NCI-H128 (cell line): ENCODE measurements at regions not wholly inside any gene's neighbourhood (a gene's known extent, or its start where the extent isn't known, plus 50 kb on each side); places are given as distances from the start of the nearest gene placed in this dataset.
A peak's percentile ranks its signal among the peaks of the same experiment; 100 is the strongest.

ENCODE experiments used
- DNase-seq: peaks from one replicate; lab custom pipeline; 2025; ENCODE audit not compliant: unreplicated experiment; lab: John Stamatoyannopoulos, UW

GRCh38 chr4:127102361-127102760 lies 530.4 kb upstream of the INTU start:
- DNase-seq: no peak

- no peak for DNase-seq
Measured at GRCh38 chr4:127103681-127104115, 529.1 kb upstream of the INTU start.

DNA sequence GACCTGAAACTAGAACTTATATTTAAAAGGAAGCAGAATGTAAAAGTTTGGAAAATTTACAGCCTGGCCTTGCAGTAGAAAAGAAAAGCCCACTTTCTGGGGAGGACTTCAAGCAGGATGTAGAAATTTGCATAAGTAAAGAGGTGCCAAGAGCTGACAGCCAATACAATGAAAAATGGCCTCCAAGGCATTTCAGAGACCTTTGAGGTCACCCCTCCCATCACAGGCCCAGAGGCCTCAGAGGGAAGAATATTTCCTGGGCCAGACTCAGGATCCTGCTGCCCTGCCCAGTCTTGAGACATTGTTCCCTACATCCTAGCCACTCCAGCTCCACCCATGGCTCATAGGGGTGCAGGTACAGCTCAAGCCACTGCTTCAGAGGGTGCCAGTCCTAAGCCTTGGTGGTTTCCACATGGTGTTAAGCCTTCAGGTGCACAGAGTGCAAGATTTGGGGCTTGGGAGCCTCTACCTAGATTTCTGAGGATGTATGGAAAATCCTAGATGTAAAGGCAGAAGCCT lies 518.9 kb upstream of the INTU start:
- DNase-seq: no peak

DNA sequence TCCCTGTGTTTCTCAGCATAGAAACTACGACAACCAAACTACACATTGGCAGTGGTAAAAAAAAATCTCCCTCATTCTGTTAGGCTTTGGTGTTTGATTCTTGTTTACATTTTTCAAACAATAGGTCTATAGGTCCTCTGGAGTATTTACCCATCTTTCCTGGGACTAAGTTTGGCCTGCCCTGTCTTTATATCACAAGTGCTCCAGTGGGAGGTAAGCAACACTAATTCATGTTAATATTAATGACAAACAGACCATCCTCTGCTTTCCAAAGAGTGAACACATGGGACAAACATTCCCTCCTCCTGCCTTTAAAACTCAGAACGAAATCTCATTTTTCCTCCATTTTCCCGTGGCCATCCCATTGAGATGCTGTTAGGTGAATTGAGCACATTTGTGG lies 514.1 kb upstream of the INTU start:
- DNase-seq: no peak

- no peak for DNase-seq
Measured at GRCh38 chr4:127120441-127121090, 512.2 kb upstream of the INTU start.

GRCh38 chr4:127124919-127125318 lies 507.8 kb upstream of the INTU start:
- DNase-seq: no peak

- DNase-seq: no peak
Measured at GRCh38 chr4:127126718-127127117, 506.0 kb upstream of the INTU start.

- DNase-seq: peak; percentile 19
Measured at GRCh38 chr4:127131527-127131926, 501.2 kb upstream of the INTU start.

DNA sequence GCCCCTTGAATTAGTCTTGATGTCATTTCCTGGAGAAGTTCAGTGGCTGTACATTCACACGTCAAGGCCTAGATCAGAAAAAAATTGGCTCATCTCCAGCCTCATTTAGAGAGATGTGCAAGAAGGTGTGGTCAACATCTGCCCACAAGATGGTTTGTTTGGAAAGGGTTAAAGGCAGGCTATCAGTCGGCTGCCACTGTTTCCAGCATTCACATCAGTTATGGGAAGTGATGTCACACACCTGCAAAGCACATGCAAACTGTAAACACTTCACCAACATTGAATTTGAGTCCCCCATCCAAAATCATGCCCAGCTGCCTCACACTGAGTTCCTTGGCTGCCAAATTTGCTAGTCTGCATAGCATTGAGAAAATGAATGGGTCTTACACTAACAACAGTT lies 498.3 kb upstream of the INTU start:
- no peak for DNase-seq

DNA sequence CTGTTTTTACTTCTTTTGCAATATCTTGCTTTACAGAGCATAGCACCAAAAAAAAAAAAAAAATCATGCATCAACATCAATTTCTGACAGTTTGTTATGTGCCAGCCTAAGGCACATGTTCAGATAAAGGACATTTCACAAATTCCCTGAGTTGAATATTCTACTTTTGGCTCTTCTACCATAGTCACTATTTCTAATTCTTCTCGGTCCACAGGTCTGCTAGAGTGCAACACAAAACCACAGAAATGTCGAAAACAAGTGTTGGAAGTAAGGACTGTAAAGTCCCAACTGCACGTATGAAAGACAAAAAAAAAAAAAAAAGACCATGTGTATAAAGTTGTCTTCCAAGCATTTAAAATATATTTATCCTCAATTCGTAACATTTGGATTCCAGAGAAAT lies 494.2 kb upstream of the INTU start:
- DNase-seq: no peak

DNA sequence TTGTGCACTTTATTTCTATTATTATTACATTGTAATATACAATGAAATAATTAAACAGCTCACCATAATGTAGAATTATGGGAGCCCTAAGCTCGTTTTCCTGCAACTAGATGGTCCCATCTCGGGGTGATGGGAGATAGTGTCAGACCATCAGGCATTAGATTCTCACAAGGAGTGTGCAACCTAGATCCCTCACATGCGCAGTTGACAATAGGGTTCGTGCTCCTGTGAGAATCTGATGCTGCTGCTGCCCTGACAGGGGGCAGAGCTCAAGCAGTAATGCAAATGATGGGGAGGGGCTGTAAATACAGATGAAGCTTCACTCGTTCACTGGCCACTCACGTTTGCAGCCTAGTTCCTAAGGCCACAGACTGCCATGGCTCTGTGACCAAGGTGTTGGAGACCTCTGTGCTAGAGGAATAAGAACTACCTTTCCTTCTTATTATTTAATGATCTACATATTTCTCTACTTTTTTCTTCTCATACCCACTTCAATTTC lies 492.9 kb upstream of the INTU start:
- no peak for DNase-seq

GRCh38 chr4:127140306-127140705 lies 492.5 kb upstream of the INTU start:
- DNase-seq: no peak

- DNase-seq: no peak
Measured at GRCh38 chr4:127141856-127142255, 490.9 kb upstream of the INTU start.

DNA sequence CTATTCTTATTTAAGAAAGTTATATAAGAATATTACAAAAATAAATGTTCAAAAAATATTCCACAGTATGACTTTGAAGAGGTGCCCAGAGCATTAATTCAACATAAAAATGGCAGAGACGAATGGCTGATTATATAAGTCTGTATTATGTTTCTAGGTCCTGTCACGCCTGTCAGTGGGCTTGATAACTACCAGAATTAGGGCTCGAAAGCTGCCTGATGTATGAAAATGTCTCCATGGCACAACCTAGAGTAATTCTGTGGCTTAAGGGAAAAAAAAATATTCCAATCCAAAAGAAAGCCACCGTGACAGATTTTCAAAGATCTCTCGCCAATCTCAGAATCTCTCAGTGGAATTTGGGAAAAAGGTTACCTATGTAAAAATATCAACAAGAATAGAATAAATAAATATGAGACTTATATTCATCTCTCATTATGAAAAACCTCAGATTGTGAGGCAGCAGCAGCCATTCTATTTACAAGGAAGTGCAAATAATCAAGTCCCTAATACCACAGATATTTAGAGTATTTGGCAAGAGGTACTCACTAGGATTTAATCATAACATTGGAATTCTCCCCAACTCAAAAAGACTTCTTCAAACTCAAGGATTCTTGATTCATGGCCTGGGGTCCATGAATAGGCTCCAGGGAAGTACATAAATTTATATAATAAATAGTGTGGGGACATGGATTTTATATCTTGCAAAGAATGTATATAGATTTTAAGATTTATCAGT lies 489.1 kb upstream of the INTU start:
- DNase-seq: no peak

- DNase-seq: peak; percentile 67
Measured at GRCh38 chr4:127145006-127145540, 487.7 kb upstream of the INTU start.

- no peak for DNase-seq
Measured at GRCh38 chr4:127148165-127148564, 484.6 kb upstream of the INTU start.

DNA sequence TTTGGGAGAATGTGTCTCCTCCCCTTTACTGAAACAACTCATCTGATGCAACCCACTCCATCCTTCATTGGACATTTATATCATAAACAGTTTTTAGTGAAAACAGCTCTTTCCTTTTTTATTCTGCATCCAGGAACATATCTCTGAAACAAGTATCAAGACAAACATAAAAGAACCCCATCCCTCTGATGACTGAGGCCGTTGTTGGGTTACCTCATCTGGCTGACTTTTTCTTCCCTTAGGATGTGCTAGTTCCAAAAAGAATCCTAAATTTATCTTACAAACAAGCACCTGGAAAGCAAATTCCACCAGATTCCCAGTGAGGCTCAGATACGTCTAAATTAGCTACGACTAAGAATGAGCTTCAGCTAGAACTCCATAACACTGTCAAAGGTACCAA lies 483.7 kb upstream of the INTU start:
- no peak for DNase-seq

DNA sequence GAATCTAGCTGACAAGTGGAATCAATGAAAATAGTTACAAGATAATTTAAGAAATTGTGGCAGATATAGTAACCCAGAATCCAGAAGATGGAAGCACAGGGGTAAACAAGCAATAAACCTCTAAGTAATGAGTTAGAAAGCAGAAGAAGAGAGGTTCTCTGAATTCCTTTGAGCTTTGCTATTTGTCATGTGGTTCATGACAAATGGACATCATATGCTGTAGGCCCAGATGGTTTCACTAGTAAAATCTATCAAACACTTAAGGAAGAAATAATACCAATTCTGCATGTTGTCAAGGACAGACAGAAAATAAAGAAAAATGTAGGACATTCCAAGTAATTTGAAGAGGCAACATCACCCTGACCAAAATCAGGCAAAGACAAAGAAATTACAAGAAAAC lies 480.8 kb upstream of the INTU start:
- no peak for DNase-seq

DNA sequence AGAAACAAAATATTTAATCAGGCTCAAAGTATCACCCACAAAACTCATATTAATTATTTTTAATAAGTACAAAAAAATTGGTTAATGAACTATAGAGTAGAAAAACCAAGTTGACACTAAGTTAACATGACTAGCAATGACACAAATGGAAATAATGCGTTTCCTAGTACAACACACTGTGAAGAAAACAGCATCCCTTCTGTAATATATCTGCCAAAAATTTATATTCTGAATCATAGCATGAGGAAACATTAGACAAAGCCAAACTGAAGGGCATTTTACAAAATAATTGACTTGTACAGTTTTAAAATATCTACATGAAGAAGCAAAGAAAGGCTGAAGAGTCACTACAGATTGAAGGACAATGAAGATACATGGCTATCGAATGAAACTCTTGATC lies 477.6 kb upstream of the INTU start:
- DNase-seq: no peak

DNA sequence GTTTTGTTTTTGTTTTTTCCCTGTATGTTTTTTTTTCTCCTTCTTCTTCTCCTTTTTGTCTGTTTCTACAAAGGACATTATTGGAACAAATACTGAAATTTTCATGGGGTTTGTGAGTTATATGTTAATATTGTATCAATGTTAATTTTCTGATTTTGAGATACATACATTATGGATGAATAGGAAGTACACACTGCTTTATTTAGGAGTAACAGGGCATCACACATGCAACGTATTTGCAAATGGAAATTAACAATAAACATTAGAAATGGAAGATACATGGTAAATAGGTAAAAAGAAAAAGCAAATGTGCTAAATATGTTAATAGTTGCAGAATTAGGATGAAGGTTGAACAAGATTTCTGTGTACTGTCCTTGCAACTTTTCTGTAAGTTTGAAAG lies 477.2 kb upstream of the INTU start:
- DNase-seq: no peak

- DNase-seq: no peak
Measured at GRCh38 chr4:127162741-127163140, 470.0 kb upstream of the INTU start.

- no peak for DNase-seq
Measured at GRCh38 chr4:127165971-127166370, 466.8 kb upstream of the INTU start.
